Prostate gland (tissue), 2 donors: ENCODE measurements at regions not wholly inside any gene's neighbourhood (a gene's known extent, or its start where the extent isn't known, plus 50 kb on each side); places are given as distances from the start of the nearest gene placed in this dataset.
"Not testable (repeated sequence)": the region's sequence is repeated elsewhere in the genome, so short reads cannot be mapped to it uniquely, and the experiment has no call there.

Experiments used
- CTCF ChIP-seq, 4 experiments: fragments of 200-600 bp in 2 of 4; fragments of 450-650 bp in 2 of 4; sonication (generic) in 2 of 4; IDR thresholded peaks; 1 replicate in 3 of 4; 2 replicates in 1 of 4; pipeline ENCODE4 v1.5.1; 2016 to 2019; ENCODE audit warnings: antibody characterized with exemption in 4 of 4, mild to moderate bottlenecking in 2 of 4, moderate library complexity in 2 of 4
- POLR2A ChIP-seq: fragments of 450-650 bp; IDR thresholded peaks from one replicate; pipeline ENCODE4 v1.6.1; 2016; ENCODE audit warnings: antibody characterized with exemption, mild to moderate bottlenecking

GRCh38 chr5:82969221-82969976 lies 107.8 kb downstream of the TMEM167A start:
- not testable (repeated sequence) for TF ChIP-seq CTCF (IDR thresholded peaks at IDR 0.05); POLR2A
